ENCODE measurements at regions not wholly inside any gene's neighbourhood (a gene's known extent, or its start where the extent isn't known, plus 50 kb on each side); places are given as distances from the start of the nearest gene placed in this dataset.

DNA sequence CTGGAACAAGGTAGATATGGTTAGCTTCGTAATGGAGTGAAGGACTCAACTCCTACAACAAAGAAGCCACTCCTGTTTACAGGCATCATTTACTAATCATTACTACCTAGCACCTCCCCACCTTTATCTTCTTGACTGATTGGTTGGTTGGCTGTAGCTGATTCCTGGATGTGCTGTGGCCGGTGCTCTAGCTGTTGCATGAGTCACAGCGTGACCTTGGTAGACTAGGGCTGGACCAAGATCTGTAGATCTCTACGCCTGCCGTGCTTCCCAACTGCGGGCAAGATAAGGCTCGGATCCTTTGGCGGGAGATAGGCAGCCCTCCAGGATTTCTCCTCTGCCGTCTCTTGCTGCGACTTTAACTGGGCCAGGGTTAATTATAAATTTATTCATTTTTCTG, 194.3 kb upstream of the SOX11 start:
- Histone ChIP-seq H3K4me1 (ENCODE audit: insufficient read depth, low read length) (no peaks in the 10 kb centered on the region), H2AFZ (ENCODE audit: low read length) (no peak overlapping the region), H3K27me3 (ENCODE audit: control insufficient read depth in 1 of 2, insufficient read depth in 2 of 2, low read length in 2 of 2) (no peaks in the 10 kb centered on the region; a peak in 1 of 5 replicates), H3K9me3 (ENCODE audit: low read length) (peaks cover 17% of the 10 kb centered on the region; the same call in 1 of the 2 replicates), H3K4me2 (ENCODE audit: low read depth, low read length) (no peak overlapping the region), H3K36me3 (replicated peaks in 1 of 2; ENCODE audit: control insufficient read depth in 1 of 2, insufficient read depth in 2 of 2, low read length in 2 of 2) (no peaks in the 10 kb centered on the region), H3K79me2 (ENCODE audit: insufficient read depth, low read length) (no peaks in the 10 kb centered on the region), H4K20me1 (ENCODE audit: insufficient read depth, low read length) (no peaks in the 10 kb centered on the region), H3K4me3 (replicated peaks in 1 of 3; ENCODE audit: insufficient read depth in 1 of 3, low read depth in 2 of 3, low read length in 3 of 3) (no peak overlapping the region), H3K9ac (ENCODE audit: insufficient read depth, low read depth, low read length) (no peak overlapping the region), H3K27ac (ENCODE audit: extremely low read length, insufficient read depth, low read length) (no peak overlapping the region)
- FAIRE-seq (no peak), DNase-seq (ENCODE audit: low spot score) (no peak), ATAC-seq (no peak)
- POLR2A ChIA-PET = no interaction called here
- in situ Hi-C loops (cut with HindIII; ENCODE audit: extremely low pct_ligation_motif_present, low pct_unique_long_range_greater_than_20kb) = no loop called here
- WGBS (ENCODE audit: low lambda C conversion rate) = 43% methylated on average over 10 of the region's 10 CpGs
- intact Hi-C loops (cut with micrococcal nuclease; ENCODE audit: unreplicated experiment) = no loop called here
- CTCF ChIA-PET (ENCODE audit: low intra/inter-chr PET ratio, low total read pairs) = no interaction called here
- no TSS peak for BruUV-seq (replicated peaks)
- TF ChIP-seq, protein P1, sequence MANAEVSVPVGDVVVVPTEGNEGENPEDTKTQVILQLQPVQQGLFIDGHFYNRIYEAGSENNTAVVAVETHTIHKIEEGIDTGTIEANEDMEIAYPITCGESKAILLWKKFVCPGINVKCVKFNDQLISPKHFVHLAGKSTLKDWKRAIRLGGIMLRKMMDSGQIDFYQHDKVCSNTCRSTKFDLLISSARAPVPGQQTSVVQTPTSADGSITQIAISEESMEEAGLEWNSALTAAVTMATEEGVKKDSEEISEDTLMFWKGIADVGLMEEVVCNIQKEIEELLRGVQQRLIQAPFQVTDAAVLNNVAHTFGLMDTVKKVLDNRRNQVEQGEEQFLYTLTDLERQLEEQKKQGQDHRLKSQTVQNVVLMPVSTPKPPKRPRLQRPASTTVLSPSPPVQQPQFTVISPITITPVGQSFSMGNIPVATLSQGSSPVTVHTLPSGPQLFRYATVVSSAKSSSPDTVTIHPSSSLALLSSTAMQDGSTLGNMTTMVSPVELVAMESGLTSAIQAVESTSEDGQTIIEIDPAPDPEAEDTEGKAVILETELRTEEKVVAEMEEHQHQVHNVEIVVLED (CRISPR knock-in tag; IDR thresholded peaks at IDR 0.05; ENCODE audit: borderline replicate concordance) = no peak
- TF ChIP-seq, protein P2, sequence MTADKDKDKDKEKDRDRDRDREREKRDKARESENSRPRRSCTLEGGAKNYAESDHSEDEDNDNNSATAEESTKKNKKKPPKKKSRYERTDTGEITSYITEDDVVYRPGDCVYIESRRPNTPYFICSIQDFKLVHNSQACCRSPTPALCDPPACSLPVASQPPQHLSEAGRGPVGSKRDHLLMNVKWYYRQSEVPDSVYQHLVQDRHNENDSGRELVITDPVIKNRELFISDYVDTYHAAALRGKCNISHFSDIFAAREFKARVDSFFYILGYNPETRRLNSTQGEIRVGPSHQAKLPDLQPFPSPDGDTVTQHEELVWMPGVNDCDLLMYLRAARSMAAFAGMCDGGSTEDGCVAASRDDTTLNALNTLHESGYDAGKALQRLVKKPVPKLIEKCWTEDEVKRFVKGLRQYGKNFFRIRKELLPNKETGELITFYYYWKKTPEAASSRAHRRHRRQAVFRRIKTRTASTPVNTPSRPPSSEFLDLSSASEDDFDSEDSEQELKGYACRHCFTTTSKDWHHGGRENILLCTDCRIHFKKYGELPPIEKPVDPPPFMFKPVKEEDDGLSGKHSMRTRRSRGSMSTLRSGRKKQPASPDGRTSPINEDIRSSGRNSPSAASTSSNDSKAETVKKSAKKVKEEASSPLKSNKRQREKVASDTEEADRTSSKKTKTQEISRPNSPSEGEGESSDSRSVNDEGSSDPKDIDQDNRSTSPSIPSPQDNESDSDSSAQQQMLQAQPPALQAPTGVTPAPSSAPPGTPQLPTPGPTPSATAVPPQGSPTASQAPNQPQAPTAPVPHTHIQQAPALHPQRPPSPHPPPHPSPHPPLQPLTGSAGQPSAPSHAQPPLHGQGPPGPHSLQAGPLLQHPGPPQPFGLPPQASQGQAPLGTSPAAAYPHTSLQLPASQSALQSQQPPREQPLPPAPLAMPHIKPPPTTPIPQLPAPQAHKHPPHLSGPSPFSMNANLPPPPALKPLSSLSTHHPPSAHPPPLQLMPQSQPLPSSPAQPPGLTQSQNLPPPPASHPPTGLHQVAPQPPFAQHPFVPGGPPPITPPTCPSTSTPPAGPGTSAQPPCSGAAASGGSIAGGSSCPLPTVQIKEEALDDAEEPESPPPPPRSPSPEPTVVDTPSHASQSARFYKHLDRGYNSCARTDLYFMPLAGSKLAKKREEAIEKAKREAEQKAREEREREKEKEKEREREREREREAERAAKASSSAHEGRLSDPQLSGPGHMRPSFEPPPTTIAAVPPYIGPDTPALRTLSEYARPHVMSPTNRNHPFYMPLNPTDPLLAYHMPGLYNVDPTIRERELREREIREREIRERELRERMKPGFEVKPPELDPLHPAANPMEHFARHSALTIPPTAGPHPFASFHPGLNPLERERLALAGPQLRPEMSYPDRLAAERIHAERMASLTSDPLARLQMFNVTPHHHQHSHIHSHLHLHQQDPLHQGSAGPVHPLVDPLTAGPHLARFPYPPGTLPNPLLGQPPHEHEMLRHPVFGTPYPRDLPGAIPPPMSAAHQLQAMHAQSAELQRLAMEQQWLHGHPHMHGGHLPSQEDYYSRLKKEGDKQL (CRISPR knock-in tag; IDR thresholded peaks at IDR 0.05; ENCODE audit: low read depth) = no peak
- TF ChIP-seq TCF7L2 (IDR thresholded peaks at IDR 0.05; ENCODE audit: low read depth, low read length) = no peak
- TF ChIP-seq CHCHD3 (CRISPR knock-in tag; IDR thresholded peaks at IDR 0.05) = no peak
- no peak for TF ChIP-seq NAIF1 (CRISPR knock-in tag; IDR thresholded peaks at IDR 0.05; ENCODE audit: borderline replicate concordance)
- TF ChIP-seq ZNF883 (CRISPR knock-in tag; IDR thresholded peaks at IDR 0.05; ENCODE audit: not compliant biosample characterization) = no peak
- no peak for TF ChIP-seq ZBTB8A (CRISPR knock-in tag; IDR thresholded peaks at IDR 0.05; ENCODE audit: borderline replicate concordance, low read depth)
- no peak for TF ChIP-seq GZF1 (CRISPR knock-in tag; IDR thresholded peaks at IDR 0.05)
- TF ChIP-seq, protein P3, sequence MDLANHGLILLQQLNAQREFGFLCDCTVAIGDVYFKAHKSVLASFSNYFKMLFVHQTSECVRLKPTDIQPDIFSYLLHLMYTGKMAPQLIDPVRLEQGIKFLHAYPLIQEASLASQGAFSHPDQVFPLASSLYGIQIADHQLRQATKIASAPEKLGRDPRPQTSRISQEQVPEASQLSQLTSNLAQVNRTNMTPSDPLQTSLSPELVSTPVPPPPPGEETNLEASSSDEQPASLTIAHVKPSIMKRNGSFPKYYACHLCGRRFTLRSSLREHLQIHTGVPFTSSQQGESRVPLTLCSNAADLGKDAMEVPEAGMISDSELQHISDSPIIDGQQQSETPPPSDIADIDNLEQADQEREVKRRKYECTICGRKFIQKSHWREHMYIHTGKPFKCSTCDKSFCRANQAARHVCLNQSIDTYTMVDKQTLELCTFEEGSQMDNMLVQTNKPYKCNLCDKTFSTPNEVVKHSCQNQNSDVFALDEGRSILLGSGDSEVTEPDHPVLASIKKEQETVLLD (CRISPR knock-in tag; IDR thresholded peaks at IDR 0.05; ENCODE audit: low read depth) = no peak
- TF ChIP-seq ZNF615 (CRISPR knock-in tag; IDR thresholded peaks at IDR 0.05; ENCODE audit: borderline replicate concordance) = no peak
- TF ChIP-seq ZNF543 (CRISPR knock-in tag; IDR thresholded peaks at IDR 0.05) = no peak
- TF ChIP-seq JUNB (CRISPR knock-in tag; IDR thresholded peaks at IDR 0.05; ENCODE audit: borderline replicate concordance) = no peak
- no peak for TF ChIP-seq FOXM1 (CRISPR knock-in tag; IDR thresholded peaks at IDR 0.05)
- no peak for TF ChIP-seq ZNF143 (CRISPR knock-in tag; IDR thresholded peaks at IDR 0.05)
- no peak for TF ChIP-seq HNRNPK (IDR thresholded peaks at IDR 0.05; ENCODE audit: low read depth, low read length, poor library complexity, severe bottlenecking)
- TF ChIP-seq ZNF451 (CRISPR knock-in tag; IDR thresholded peaks at IDR 0.05) = no peak
- TF ChIP-seq PCBP1 (IDR thresholded peaks at IDR 0.05; ENCODE audit: borderline replicate concordance, low read depth, low read length) = no peak
- no peak for TF ChIP-seq RBM22 (optimal IDR thresholded peaks at IDR 0.05; ENCODE audit: low read length)
